ENCODE measurements at regions not wholly inside any gene's neighbourhood (a gene's known extent, or its start where the extent isn't known, plus 50 kb on each side); places are given as distances from the start of the nearest gene placed in this dataset.
"Not testable (repeated sequence)": the region's sequence is repeated elsewhere in the genome, so short reads cannot be mapped to it uniquely, and the experiment has no call there.

- Mint-ChIP-seq H3K27ac (no peak overlapping the region), H3K4me3 (no peak overlapping the region), H3K36me3 (peaks cover 2% of the 10 kb centered on the region), H3K4me1 (peaks cover 0 to 5% (median 0%) of the 10 kb centered on the region in 3 donors), H3K27me3 (no peaks in the 10 kb centered on the region), H3K9me3 (no peaks in the 10 kb centered on the region)
Measured at GRCh38 chr16:77093309-77093708, 97.7 kb upstream of the MON1B start.

GRCh38 chr16:77093999-77094398 is 97.0 kb upstream of the MON1B start:
- H3K27ac Mint-ChIP-seq = no peak overlapping the region
- no peaks in the 10 kb centered on the region for H3K9me3 Mint-ChIP-seq
- no peak overlapping the region for H3K4me3 Mint-ChIP-seq
- peaks cover 0 to 5% (median 0%) of the 10 kb centered on the region in 3 donors for H3K4me1 Mint-ChIP-seq
- peaks cover 2% of the 10 kb centered on the region for H3K36me3 Mint-ChIP-seq
- no peaks in the 10 kb centered on the region for H3K27me3 Mint-ChIP-seq

DNA sequence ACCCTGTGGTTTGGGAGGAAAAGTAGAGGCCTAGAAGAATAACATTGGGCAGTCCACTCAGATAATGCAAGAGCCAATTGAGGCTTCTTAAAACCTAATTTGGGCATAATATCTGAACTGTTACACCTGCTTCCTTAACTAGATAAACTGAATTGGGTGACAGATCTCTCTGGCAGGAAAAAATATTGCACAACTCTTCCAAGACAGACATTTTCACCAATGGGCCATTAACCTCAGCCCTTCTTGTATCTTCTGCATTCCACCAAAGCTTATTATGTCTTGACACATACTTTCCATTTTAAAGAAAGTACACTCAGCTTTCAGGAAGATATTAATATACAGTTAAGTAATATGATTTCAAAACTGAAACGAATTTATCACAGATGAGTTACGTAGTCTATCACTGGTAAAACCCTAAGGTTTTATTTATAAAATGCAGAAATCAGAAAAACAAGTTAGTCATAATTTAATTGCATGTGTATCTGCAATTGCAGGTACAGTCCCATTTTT is 79.9 kb upstream of the MON1B start:
- no peak overlapping the region for H3K27ac Mint-ChIP-seq
- peaks cover 0 to 7% (median 0%) of the 10 kb centered on the region in 3 donors for H3K4me1 Mint-ChIP-seq
- H3K27me3 Mint-ChIP-seq = no peaks in the 10 kb centered on the region
- H3K4me3 Mint-ChIP-seq = no peak overlapping the region
- H3K9me3 Mint-ChIP-seq = no peaks in the 10 kb centered on the region
- H3K36me3 Mint-ChIP-seq = no peaks in the 10 kb centered on the region

DNA sequence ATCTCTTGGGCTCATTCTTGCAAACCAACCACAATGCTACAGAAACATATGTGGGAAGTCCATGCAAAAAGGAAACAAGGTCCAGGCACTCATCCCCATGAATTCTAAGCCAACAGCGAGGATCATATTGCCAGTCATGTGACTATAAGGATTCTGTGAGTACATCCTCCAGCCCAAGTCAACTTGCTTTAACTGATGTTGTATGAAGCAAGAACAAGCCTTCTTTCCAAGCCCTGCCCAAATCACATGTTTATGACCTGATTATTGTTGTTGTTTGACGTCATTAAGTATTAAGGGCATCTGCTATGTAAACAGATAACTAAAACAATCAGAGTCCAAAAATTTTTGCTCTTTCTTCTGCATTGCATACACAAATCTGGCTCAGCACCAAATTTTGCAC is 78.2 kb upstream of the MON1B start:
- Mint-ChIP-seq H3K4me1 (peaks cover 0 to 11% (median 0%) of the 10 kb centered on the region in 3 donors), H3K9me3 (peaks cover 0 to 1% (median 0%) of the 10 kb centered on the region in 3 donors), H3K36me3 (no peaks in the 10 kb centered on the region), H3K27me3 (peaks cover 1% of the 10 kb centered on the region), H3K4me3 (no peak overlapping the region), H3K27ac (no peak overlapping the region)

GRCh38 chr16:77113835-77114234 is 77.2 kb upstream of the MON1B start:
- Mint-ChIP-seq H3K4me3 (no peak overlapping the region), H3K4me1 (peaks cover 0 to 11% (median 0%) of the 10 kb centered on the region in 3 donors), H3K9me3 (peaks cover 0 to 1% (median 0%) of the 10 kb centered on the region in 3 donors), H3K27ac (no peak overlapping the region), H3K36me3 (no peaks in the 10 kb centered on the region), H3K27me3 (peaks cover 1% of the 10 kb centered on the region)

DNA sequence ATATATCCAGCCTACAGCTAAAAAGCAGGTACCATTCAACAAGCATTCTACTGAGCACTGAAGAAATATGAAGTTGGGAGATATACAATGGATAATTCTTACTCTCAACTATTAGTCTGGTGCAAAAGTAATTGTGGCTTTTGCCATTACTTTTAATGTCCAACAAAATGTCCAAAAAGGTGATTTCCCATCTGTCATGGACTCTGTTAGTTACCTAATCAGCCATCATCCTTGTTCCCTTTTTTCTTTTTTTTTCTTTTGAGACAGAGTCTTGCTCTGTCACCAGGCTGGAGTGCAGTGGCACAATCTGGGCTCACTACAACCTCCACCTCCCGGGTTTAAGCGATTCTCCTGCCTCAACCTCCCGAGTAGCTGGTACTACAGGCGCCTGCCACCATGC is 76.6 kb upstream of the MON1B start:
- not testable (repeated sequence) for H3K4me3 Mint-ChIP-seq, H3K27me3 Mint-ChIP-seq, H3K36me3 Mint-ChIP-seq, H3K27ac Mint-ChIP-seq, H3K9me3 Mint-ChIP-seq
- H3K4me1 Mint-ChIP-seq = peaks cover 0 to 11% (median 0%) of the 10 kb centered on the region in 3 donors

GRCh38 chr16:77116856-77117255 is 74.1 kb upstream of the MON1B start:
- Mint-ChIP-seq H3K27ac (no peak overlapping the region), H3K4me1 (peaks cover 0 to 7% (median 0%) of the 10 kb centered on the region in 3 donors), H3K27me3 (peaks cover 1% of the 10 kb centered on the region), H3K4me3 (no peak overlapping the region), H3K9me3 (peaks cover 0 to 1% (median 0%) of the 10 kb centered on the region in 3 donors), H3K36me3 (no peaks in the 10 kb centered on the region)

- H3K27ac Mint-ChIP-seq = no peak overlapping the region
- no peaks in the 10 kb centered on the region for H3K36me3 Mint-ChIP-seq
- H3K9me3 Mint-ChIP-seq = peaks cover 0 to 1% (median 0%) of the 10 kb centered on the region in 3 donors
- H3K4me3 Mint-ChIP-seq = no peak overlapping the region
- peaks cover 3% of the 10 kb centered on the region for H3K27me3 Mint-ChIP-seq
- peaks cover 0 to 4% (median 0%) of the 10 kb centered on the region in 3 donors for H3K4me1 Mint-ChIP-seq
Measured at GRCh38 chr16:77117707-77118106, 73.3 kb upstream of the MON1B start.

GRCh38 chr16:77131398-77131797 is 59.6 kb upstream of the MON1B start:
- H3K9me3 Mint-ChIP-seq = peaks cover 0 to 10% (median 0%) of the 10 kb centered on the region in 3 donors
- H3K27me3 Mint-ChIP-seq = peaks cover 2% of the 10 kb centered on the region
- no peaks in the 10 kb centered on the region for H3K36me3 Mint-ChIP-seq
- H3K27ac Mint-ChIP-seq = no peak overlapping the region
- peaks cover 0 to 2% (median 0%) of the 10 kb centered on the region in 3 donors for H3K4me1 Mint-ChIP-seq
- H3K4me3 Mint-ChIP-seq = no peak overlapping the region

- Mint-ChIP-seq H3K27me3 (peaks cover 2% of the 10 kb centered on the region), H3K4me3 (no peak overlapping the region), H3K4me1 (peaks cover 0 to 4% (median 2%) of the 10 kb centered on the region in 3 donors), H3K27ac (no peak overlapping the region), H3K9me3 (peaks cover 0 to 8% (median 0%) of the 10 kb centered on the region in 3 donors), H3K36me3 (no peaks in the 10 kb centered on the region)
Measured at GRCh38 chr16:77132051-77132618, 58.9 kb upstream of the MON1B start.

GRCh38 chr16:77133706-77134105 is 57.3 kb upstream of the MON1B start:
- H3K27ac Mint-ChIP-seq = no peak overlapping the region
- H3K4me1 Mint-ChIP-seq = peaks cover 0 to 4% (median 2%) of the 10 kb centered on the region in 3 donors
- H3K27me3 Mint-ChIP-seq = peaks cover 2% of the 10 kb centered on the region
- peaks cover 0 to 1% (median 0%) of the 10 kb centered on the region in 3 donors for H3K9me3 Mint-ChIP-seq
- H3K36me3 Mint-ChIP-seq = no peaks in the 10 kb centered on the region
- H3K4me3 Mint-ChIP-seq = no peak overlapping the region

DNA sequence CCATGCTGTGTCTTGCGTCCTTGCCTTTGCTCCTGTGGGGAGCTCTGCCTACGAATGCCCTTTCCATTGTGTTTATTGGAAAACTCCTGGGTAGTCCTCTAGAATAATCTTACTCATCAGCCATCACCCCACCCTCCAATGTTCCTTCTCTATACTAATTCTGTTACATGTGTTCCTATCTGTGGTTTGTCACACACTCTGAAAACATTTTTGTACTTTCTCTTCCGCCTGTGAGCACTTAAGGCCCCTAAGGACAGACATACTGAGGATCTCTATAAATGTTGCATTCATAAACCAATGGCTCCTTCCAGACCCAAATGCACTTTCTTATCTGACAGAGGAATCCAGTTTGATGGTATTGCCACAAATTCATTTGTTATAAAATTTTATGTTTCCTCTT is 53.9 kb upstream of the MON1B start:
- H3K36me3 Mint-ChIP-seq = no peaks in the 10 kb centered on the region
- H3K4me1 Mint-ChIP-seq = peaks cover 0 to 4% (median 2%) of the 10 kb centered on the region in 3 donors
- peaks cover 0 to 3% (median 0%) of the 10 kb centered on the region in 3 donors for H3K9me3 Mint-ChIP-seq
- peaks cover 2% of the 10 kb centered on the region for H3K27me3 Mint-ChIP-seq
- H3K27ac Mint-ChIP-seq = no peak overlapping the region
- H3K4me3 Mint-ChIP-seq = no peak overlapping the region

All from IgD-negative memory B cell (primary cell).